ENCODE measurements at regions not wholly inside any gene's neighbourhood (a gene's known extent, or its start where the extent isn't known, plus 50 kb on each side); places are given as distances from the start of the nearest gene placed in this dataset.

GRCh38 chr9:115204904-115205453, 87.0 kb upstream of the TNC start:
- no peak overlapping the region for H4K5ac ChIP-seq (ENCODE audit: insufficient read length, low read depth, low read length)
- peaks cover 2% of the 10 kb centered on the region; the same call in 1 of the 2 replicates for H3K4me1 ChIP-seq (ENCODE audit: insufficient read depth, low read length)
- H3K4me2 ChIP-seq (ENCODE audit: insufficient read depth, insufficient read length, low read length), result no peak overlapping the region

More at GRCh38 chr9:115204904-115205453, 87.0 kb upstream of the TNC start:
- Histone ChIP-seq H3K9me3 (ENCODE audit: control insufficient read depth, low read depth, low read length) (no peaks in the 10 kb centered on the region), H2BK15ac (ENCODE audit: low read depth, low read length) (no peak overlapping the region), H3K18ac (ENCODE audit: insufficient read length, low read depth, low read length) (no peak overlapping the region), H3K23ac (ENCODE audit: insufficient read length, low read depth, low read length) (no peak overlapping the region), H4K91ac (ENCODE audit: insufficient read length, low read depth, low read length) (no peak overlapping the region), H3K27me3 (ENCODE audit: insufficient read depth, low read length) (no peaks in the 10 kb centered on the region), H3K27ac (ENCODE audit: insufficient read length, low read depth, low read length) (no peak overlapping the region), H3K4ac (ENCODE audit: low read depth, low read length) (no peak overlapping the region), H3K56ac (ENCODE audit: insufficient read length, low read depth, low read length) (no peak overlapping the region), H2BK120ac (ENCODE audit: low read depth, low read length, poor library complexity, severe bottlenecking) (no peak overlapping the region), H2BK20ac (ENCODE audit: low read depth, low read length, poor library complexity, severe bottlenecking) (no peak overlapping the region), H2AFZ (ENCODE audit: low read length) (no peak overlapping the region), H3K79me1 (ENCODE audit: insufficient read depth, low read depth, low read length, poor library complexity, severe bottlenecking) (no peaks in the 10 kb centered on the region), H4K8ac (replicated peaks; ENCODE audit: insufficient read length, low read depth, low read length) (no peak overlapping the region), H3K9ac (ENCODE audit: extremely low read depth, insufficient read length, low read length) (no peak overlapping the region), H3T11ph (ENCODE audit: low read length) (no peak overlapping the region), H2BK12ac (ENCODE audit: insufficient read length, low read depth, low read length) (no peak overlapping the region), H2BK5ac (ENCODE audit: insufficient read length, low read length) (no peak overlapping the region), H4K20me1 (ENCODE audit: control insufficient read depth, insufficient read depth, insufficient read length) (no peaks in the 10 kb centered on the region), H3K14ac (ENCODE audit: insufficient read depth, low read length) (no peak overlapping the region), H3K23me2 (ENCODE audit: insufficient read length, low read depth, low read length, poor library complexity, severe bottlenecking) (no peaks in the 10 kb centered on the region), H3K79me2 (ENCODE audit: insufficient read depth, low read length) (no peaks in the 10 kb centered on the region), H2AK5ac (ENCODE audit: insufficient read length, low read length) (no peak overlapping the region)
- H3K9me3 Mint-ChIP-seq, result no peaks in the 10 kb centered on the region
- peaks cover 3 to 6% of the 10 kb centered on the region in 2 experiments; a peak in 3 of 4 replicates for H3K4me1 Mint-ChIP-seq
- TF ChIP-seq, protein P1, sequence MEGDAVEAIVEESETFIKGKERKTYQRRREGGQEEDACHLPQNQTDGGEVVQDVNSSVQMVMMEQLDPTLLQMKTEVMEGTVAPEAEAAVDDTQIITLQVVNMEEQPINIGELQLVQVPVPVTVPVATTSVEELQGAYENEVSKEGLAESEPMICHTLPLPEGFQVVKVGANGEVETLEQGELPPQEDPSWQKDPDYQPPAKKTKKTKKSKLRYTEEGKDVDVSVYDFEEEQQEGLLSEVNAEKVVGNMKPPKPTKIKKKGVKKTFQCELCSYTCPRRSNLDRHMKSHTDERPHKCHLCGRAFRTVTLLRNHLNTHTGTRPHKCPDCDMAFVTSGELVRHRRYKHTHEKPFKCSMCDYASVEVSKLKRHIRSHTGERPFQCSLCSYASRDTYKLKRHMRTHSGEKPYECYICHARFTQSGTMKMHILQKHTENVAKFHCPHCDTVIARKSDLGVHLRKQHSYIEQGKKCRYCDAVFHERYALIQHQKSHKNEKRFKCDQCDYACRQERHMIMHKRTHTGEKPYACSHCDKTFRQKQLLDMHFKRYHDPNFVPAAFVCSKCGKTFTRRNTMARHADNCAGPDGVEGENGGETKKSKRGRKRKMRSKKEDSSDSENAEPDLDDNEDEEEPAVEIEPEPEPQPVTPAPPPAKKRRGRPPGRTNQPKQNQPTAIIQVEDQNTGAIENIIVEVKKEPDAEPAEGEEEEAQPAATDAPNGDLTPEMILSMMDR (conservative IDR thresholded peaks at IDR 0.05), result no peak
- DNase-seq, result no peak
- no peak overlapping the region for H3K27ac Mint-ChIP-seq
- H3K36me3 Mint-ChIP-seq (ENCODE audit: insufficient read depth in 1 of 3, low read depth in 3 of 3), result no peaks in the 10 kb centered on the region
- H3K4me3 Mint-ChIP-seq, result no peak overlapping the region
- no CpG with 5 or more reads among the region's 1 CpG for WGBS (ENCODE audit: extremely low coverage, insufficient read length, low lambda C conversion rate)
- H3K27me3 Mint-ChIP-seq (ENCODE audit: low read depth), result no peaks in the 10 kb centered on the region
